GM12864 (cell line): ENCODE measurements at regions not wholly inside any gene's neighbourhood (a gene's known extent, or its start where the extent isn't known, plus 50 kb on each side); places are given as distances from the start of the nearest gene placed in this dataset.
A peak's percentile ranks its signal among the peaks of the same experiment; 100 is the strongest.
"Not testable (repeated sequence)": the region's sequence is repeated elsewhere in the genome, so short reads cannot be mapped to it uniquely, and the experiment has no call there.

ENCODE experiments used
- DNase-seq: peaks from one replicate; pipeline ENCODE4 v3.0.0-alpha.2; 2011; ENCODE audit warnings: low read depth
- H3K4me3 ChIP-seq: 2 replicates; pipeline ENCODE4 v1.5.1; 2011; ENCODE audit warnings: mild to moderate bottlenecking, low read depth, low read length, control low read depth
- CTCF ChIP-seq: IDR thresholded peaks from 2 replicates; pipeline ENCODE4 v1.5.1; 2011; ENCODE audit warnings: low read depth, mild to moderate bottlenecking, moderate library complexity, low read length, control low read depth, inconsistent platforms; ENCODE audit errors: missing control alignments

GRCh38 chr2:136314240-136314639, 196.3 kb upstream of the CXCR4 start:
- TF ChIP-seq CTCF = no peak
- no peak overlapping the region for H3K4me3 ChIP-seq
- DNase-seq = no peak

- not testable (repeated sequence) for DNase-seq
Measured at GRCh38 chr2:136312568-136312967, 194.6 kb upstream of the CXCR4 start.

GRCh38 chr2:136310797-136311603, 193.1 kb upstream of the CXCR4 start:
- TF ChIP-seq CTCF = no peak
- no peak for DNase-seq
- H3K4me3 ChIP-seq = no peak overlapping the region

More at GRCh38 chr2:136312568-136312967, 194.6 kb upstream of the CXCR4 start:
- H3K4me3 ChIP-seq = not testable (repeated sequence)

GRCh38 chr2:136310005-136310495, 192.1 kb upstream of the CXCR4 start:
- peak; percentile 51 for DNase-seq
- TF ChIP-seq CTCF = no peak
- no peak overlapping the region for H3K4me3 ChIP-seq

GRCh38 chr2:136308611-136309010, 190.7 kb upstream of the CXCR4 start:
- TF ChIP-seq CTCF = no peak
- H3K4me3 ChIP-seq = no peak overlapping the region
- no peak for DNase-seq

GRCh38 chr2:136306836-136307235, 188.9 kb upstream of the CXCR4 start:
- no peak for DNase-seq
- H3K4me3 ChIP-seq = no peak overlapping the region
- no peak for TF ChIP-seq CTCF

- no peak for TF ChIP-seq CTCF
- peak; percentile 60 for DNase-seq
- H3K4me3 ChIP-seq = no peak overlapping the region
Measured at GRCh38 chr2:136305517-136306192, 187.7 kb upstream of the CXCR4 start.
